T-helper 2 cell treated with Interferon-gamma antibody and Interleukin-4, amounts not matched to agents 5 μg/mL and 100 μg/mL, for 36 hours (primary cell): ENCODE measurements at regions not wholly inside any gene's neighbourhood (a gene's known extent, or its start where the extent isn't known, plus 50 kb on each side); places are given as distances from the start of the nearest gene placed in this dataset.

ENCODE experiments used
- DNase-seq: peaks from one replicate; pipeline ENCODE4 v3.0.0; 2021; ENCODE audit warnings: low spot score
- H3K27ac Mint-ChIP-seq: one replicate; pipeline ENCODE4 v1.8.0; 2021; ENCODE audit warnings: mild to moderate bottlenecking, mixed read lengths
- H3K27me3 Mint-ChIP-seq: one replicate; pipeline ENCODE4 v1.8.0; 2021; ENCODE audit warnings: low read depth, mixed read lengths
- H3K36me3 Mint-ChIP-seq: one replicate; pipeline ENCODE4 v1.8.0; 2021; ENCODE audit warnings: low read depth, mixed read lengths
- H3K4me1 Mint-ChIP-seq: one replicate; pipeline ENCODE4 v1.8.0; 2021; ENCODE audit warnings: low read depth, mixed read lengths
- H3K4me3 Mint-ChIP-seq: one replicate; pipeline ENCODE4 v1.8.0; 2022; ENCODE audit warnings: mild to moderate bottlenecking, moderate library complexity, mixed read lengths
- H3K9me3 Mint-ChIP-seq: one replicate; pipeline ENCODE4 v1.8.0; 2021; ENCODE audit warnings: mixed read lengths

DNA sequence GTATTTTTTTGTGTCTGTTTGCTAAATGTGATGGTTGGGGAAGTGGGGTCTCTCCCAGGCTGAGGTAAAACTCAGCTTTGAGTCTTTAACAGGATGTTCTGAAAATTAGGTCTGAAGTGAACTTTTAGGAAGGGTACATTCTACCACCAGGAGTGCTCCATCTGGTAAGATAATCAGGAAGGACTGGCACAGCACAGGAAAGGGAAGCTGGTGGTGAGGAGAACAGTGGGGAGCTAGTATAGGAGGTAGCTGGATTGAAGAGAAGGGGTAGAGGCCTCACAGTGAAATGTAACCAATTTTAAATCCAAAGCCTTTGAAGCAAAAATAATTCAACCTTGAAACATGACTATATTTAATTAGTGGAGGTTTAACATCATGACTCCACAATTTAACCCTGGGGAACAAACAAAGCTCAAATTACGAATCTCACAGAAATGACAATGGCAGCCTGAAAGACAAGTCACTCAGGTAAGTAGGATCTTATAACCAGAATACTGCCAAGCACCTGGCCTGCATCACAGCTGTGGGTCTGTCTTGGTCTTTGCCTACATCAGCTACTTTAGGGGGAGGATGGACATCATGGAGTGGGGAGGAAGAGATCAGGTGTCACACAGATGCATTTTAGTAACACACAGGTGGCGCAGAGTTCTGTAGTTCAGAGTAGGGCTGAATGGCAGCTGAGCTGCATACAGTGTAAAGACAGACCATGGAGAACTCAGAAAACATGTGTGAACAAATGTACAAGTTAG is 445.3 kb downstream of the DMRT2 start:
- Mint-ChIP-seq H3K27ac (no peak overlapping the region), H3K9me3 (no peaks in the 10 kb centered on the region), H3K27me3 (no peaks in the 10 kb centered on the region), H3K36me3 (no peaks in the 10 kb centered on the region), H3K4me1 (peaks cover 11% of the 10 kb centered on the region), H3K4me3 (no peak overlapping the region)
- no peak for DNase-seq

DNA sequence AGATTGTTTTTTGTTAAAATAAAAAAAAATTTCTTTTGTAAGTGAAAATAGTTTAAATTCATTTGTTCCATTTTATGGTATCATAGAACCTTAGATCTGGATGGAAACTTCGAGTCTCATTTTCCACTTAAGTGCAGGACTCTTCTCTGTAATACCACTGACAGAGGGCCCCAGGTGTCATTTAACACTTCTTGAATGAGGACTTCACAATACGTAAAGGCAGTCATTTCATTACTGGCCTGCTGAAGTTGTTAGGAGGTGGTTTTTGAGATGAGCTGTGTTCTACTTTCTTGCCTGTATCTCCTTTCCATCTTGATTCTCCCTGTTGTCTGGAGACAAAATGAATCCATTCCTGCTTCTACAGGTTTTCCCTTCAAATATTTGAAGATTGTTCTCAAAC is 455.3 kb downstream of the DMRT2 start:
- H3K27ac Mint-ChIP-seq, result no peak overlapping the region
- H3K4me1 Mint-ChIP-seq, result peaks cover 10% of the 10 kb centered on the region
- peaks cover 9% of the 10 kb centered on the region for H3K9me3 Mint-ChIP-seq
- H3K36me3 Mint-ChIP-seq, result no peaks in the 10 kb centered on the region
- H3K4me3 Mint-ChIP-seq, result no peak overlapping the region
- DNase-seq, result peak; percentile 41
- H3K27me3 Mint-ChIP-seq, result no peaks in the 10 kb centered on the region

DNA sequence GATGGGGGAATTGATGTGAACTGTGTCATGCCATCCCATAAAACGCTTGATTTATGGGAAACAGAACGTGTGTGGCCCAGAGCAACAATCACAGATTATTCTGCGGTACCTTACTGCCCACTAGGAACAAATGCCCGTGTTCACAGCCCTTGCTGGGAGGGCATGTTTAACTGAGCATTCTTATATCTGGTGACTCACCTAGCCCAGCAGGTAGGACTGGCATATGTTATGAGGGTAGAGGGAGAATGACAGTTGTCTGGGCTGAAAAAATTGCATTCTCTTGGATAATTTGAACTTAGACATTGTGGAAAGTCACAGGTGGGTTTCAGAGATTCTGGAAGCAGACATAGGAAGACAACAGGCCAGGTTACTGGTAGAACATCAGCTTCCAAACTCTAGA is 460.6 kb downstream of the DMRT2 start:
- Mint-ChIP-seq H3K9me3 (no peaks in the 10 kb centered on the region), H3K27ac (no peak overlapping the region), H3K4me3 (no peak overlapping the region), H3K4me1 (peaks cover 17% of the 10 kb centered on the region), H3K27me3 (no peaks in the 10 kb centered on the region), H3K36me3 (no peaks in the 10 kb centered on the region)
- DNase-seq, result no peak

DNA sequence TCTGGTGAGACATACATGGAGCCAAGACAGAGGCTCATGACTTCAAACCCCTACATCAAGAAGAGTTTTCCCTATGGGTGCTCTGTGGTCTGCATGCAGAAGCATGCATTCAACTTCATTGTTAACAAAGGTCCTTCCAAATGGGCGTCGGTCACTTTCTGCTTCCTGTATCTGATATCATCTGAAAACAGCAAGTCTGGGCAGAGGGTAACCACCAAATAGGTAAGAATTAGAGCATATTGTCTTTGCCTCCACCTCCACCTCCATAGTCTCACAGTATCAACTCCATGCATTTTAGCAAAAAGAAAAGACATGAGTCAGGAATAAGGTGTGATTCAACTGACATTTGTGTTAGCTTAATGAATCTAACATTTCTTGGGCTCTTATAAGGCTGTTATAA is 462.9 kb downstream of the DMRT2 start:
- Mint-ChIP-seq H3K4me1 (peaks cover 12% of the 10 kb centered on the region), H3K27ac (no peak overlapping the region), H3K27me3 (no peaks in the 10 kb centered on the region), H3K36me3 (no peaks in the 10 kb centered on the region), H3K9me3 (no peaks in the 10 kb centered on the region), H3K4me3 (no peak overlapping the region)
- DNase-seq, result no peak

DNA sequence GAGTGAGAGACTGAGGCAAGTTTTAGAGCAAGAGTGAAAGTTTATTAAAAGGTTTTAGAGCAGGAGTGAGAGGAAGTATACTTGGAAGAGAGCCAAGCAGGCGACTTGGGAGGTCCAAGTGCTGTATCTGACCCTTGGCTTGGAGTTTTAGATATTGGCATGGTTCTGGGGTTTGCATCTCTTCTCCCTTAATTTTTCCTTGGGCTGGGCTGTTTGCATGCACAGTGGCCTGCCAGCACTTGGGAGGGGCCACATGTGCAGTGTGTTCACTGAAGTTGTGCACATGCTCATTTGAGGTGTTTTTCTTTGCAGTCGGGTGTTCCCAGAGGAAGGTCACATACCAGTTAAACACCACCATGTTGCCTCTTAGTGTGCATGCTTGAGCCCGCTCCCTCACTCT is 464.1 kb downstream of the DMRT2 start:
- H3K4me3 Mint-ChIP-seq, result no peak overlapping the region

DNA sequence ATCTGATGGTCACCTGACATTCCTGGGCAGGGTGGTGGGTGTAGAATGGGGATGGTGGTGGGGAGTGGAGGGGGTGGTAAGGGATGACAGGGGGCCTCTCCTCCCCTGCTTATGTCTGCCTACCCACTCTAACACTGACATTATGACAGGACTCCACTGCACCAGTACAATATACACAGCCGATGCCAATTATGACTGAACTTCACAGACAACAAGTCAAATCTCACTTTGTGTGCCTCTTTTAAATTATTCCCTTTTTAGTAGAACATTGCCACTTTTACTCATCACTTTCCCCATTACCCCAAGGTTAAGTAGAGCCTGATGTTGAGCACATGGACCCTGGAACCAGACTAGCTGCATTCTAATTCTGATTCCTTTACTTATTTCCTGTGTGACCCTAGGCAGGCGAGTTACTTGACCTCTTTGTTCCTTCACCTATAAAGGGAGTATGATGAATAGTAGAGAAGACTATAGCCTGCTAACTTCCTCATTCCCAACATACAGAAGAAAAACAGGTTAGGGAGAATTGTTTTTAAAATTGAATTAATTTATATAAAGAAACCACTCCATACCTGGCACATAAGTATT is 464.7 kb downstream of the DMRT2 start:
- no peaks in the 10 kb centered on the region for H3K36me3 Mint-ChIP-seq
- no peak overlapping the region for H3K4me3 Mint-ChIP-seq
- H3K4me1 Mint-ChIP-seq, result peaks cover 12% of the 10 kb centered on the region
- no peaks in the 10 kb centered on the region for H3K27me3 Mint-ChIP-seq
- DNase-seq, result no peak
- H3K9me3 Mint-ChIP-seq, result no peaks in the 10 kb centered on the region
- H3K27ac Mint-ChIP-seq, result no peak overlapping the region

More for the DNA sequence above, 464.1 kb downstream of the DMRT2 start:
- no peak overlapping the region for H3K27ac Mint-ChIP-seq
- no peaks in the 10 kb centered on the region for H3K9me3 Mint-ChIP-seq
- no peaks in the 10 kb centered on the region for H3K27me3 Mint-ChIP-seq
- H3K4me1 Mint-ChIP-seq, result peaks cover 12% of the 10 kb centered on the region
- H3K36me3 Mint-ChIP-seq, result no peaks in the 10 kb centered on the region
- DNase-seq, result no peak

DNA sequence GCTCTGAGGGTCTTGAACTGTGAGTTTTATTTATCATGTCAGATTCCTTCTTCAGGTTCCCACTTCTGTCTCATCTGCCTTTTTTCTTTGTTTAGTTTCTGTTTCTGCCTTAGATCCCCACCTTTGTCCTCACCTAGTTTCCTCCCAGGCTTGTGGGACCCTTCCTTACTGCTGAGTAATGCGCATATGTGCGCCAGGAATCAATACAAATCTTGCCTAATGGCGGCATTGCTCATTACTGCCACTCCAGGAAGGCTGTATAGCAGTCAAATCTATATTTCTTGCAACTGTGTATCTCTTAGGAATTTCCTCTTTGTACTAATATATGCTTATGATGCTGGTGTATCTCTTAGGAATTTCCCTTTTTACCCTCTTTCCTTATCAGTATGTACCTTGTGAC is 465.4 kb downstream of the DMRT2 start:
- Mint-ChIP-seq H3K36me3 (no peaks in the 10 kb centered on the region), H3K4me3 (no peak overlapping the region), H3K27me3 (no peaks in the 10 kb centered on the region), H3K27ac (no peak overlapping the region), H3K9me3 (no peaks in the 10 kb centered on the region), H3K4me1 (peaks cover 12% of the 10 kb centered on the region)
- DNase-seq, result no peak

DNA sequence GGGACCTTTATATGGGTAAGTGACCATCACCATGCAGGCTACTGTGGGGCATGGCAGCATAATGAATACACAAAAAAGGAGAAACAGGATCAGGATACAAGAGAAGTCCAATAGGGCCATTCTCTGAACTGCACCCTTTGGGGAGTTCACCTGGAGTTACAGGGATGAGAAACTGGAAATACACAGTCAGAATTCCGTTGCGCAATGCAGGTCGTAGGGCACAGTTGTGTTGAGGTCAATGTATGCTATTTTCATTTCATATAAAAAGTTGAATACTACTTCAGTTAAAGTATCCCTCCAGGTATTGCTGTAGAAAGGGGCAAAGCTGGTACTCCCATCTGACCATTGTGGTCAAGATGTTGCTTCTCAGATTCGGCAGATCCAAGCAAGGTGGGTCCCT is 471.4 kb downstream of the DMRT2 start:
- H3K27me3 Mint-ChIP-seq, result no peaks in the 10 kb centered on the region
- DNase-seq, result no peak
- H3K9me3 Mint-ChIP-seq, result no peaks in the 10 kb centered on the region
- no peak overlapping the region for H3K4me3 Mint-ChIP-seq
- no peak overlapping the region for H3K27ac Mint-ChIP-seq
- H3K4me1 Mint-ChIP-seq, result peaks cover 2% of the 10 kb centered on the region
- no peaks in the 10 kb centered on the region for H3K36me3 Mint-ChIP-seq

DNA sequence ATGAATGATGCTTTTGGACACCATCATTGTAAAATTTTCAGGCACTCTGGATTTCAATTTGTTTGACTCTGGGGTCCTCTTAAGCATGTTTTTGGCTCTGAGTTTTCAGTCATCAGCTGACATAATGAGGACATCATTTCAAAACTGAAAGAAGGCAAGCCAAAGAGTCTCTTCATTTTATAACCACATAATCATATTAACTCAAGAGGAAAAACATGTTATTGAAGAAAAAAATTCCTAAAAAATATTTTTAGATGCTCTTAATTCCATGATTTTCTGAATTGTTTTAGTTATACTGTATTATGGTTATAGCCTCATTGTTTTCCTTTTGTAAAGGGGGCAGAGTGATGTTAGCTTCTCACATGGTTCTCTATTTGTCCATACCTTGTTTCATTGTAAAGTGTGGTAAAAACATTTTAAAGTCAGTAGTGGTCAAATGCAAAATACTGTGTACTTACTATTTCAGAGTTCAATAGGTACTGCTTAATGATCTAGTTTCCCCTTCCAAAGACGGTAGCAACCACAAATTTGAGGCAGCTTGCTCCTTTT is 472.1 kb downstream of the DMRT2 start:
- no peak for DNase-seq
- Mint-ChIP-seq H3K4me3 (no peak overlapping the region), H3K9me3 (no peaks in the 10 kb centered on the region), H3K36me3 (no peaks in the 10 kb centered on the region), H3K4me1 (peaks cover 2% of the 10 kb centered on the region), H3K27ac (no peak overlapping the region), H3K27me3 (no peaks in the 10 kb centered on the region)

DNA sequence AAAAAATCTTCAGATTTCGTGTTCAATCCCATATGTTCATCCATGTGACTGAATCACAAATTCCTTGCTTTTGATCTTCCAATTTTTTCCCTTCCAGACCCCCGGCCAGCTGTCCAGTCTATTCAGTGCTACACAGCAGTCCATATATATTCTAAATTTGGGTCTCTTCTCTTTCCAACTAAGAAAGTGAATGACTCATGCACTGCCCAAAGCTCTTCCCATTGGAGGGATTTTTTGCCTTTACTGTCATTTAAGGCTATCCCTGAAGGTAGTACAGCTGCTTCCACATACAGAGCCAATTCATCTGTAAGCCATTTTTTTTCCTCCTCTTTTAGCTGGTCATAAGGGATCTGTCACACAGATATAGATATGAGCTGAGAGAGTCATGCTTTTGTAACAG is 478.3 kb downstream of the DMRT2 start:
- no peak overlapping the region for H3K27ac Mint-ChIP-seq
- H3K4me3 Mint-ChIP-seq, result no peak overlapping the region
- no peaks in the 10 kb centered on the region for H3K27me3 Mint-ChIP-seq
- peaks cover 2% of the 10 kb centered on the region for H3K4me1 Mint-ChIP-seq
- H3K36me3 Mint-ChIP-seq, result no peaks in the 10 kb centered on the region
- DNase-seq, result no peak
- H3K9me3 Mint-ChIP-seq, result no peaks in the 10 kb centered on the region

DNA sequence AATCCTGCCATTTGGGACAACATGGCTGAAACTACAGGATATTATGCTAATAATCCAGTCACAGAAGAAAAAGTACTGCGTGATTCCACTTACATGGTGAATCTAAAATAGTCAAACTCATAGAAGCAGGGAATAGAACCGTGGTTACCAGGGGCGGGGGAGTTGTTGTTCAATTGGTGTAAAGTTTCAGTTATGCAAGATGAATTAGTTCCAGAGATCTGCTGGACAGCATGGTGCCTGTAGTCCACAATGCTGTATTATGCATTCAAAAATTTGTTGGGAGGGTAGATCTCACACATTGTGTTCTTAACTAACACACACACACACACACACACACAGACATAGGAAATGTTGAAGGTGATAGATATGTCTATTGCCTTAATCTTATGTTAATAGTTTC is 480.5 kb downstream of the DMRT2 start:
- peaks cover 10% of the 10 kb centered on the region for H3K4me1 Mint-ChIP-seq

DNA sequence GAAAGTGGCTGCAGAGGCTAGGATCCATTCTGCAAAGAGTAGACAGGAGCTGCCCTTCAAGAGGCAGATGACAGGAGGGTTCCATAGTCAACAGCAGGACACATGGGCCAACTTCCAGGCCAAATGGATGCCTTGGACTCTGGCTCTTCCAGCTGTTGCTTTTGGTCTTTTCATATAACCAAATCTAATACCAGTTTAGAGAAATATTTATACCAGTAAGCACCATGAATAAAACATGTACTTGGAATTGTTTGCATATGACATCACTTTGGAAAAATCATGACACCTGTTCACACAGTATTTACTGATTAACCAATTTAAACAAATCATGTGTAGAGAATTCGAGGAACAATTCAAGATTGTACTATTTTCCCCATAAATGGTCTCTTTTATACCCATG is 481.3 kb downstream of the DMRT2 start:
- Mint-ChIP-seq H3K36me3 (no peaks in the 10 kb centered on the region), H3K4me3 (no peak overlapping the region), H3K27ac (no peak overlapping the region), H3K9me3 (no peaks in the 10 kb centered on the region), H3K27me3 (no peaks in the 10 kb centered on the region), H3K4me1 (peaks cover 15% of the 10 kb centered on the region)
- DNase-seq, result no peak

More for the DNA sequence above, 480.5 kb downstream of the DMRT2 start:
- Mint-ChIP-seq H3K27ac (no peak overlapping the region), H3K9me3 (no peaks in the 10 kb centered on the region), H3K4me3 (no peak overlapping the region), H3K36me3 (no peaks in the 10 kb centered on the region), H3K27me3 (no peaks in the 10 kb centered on the region)
- no peak for DNase-seq

DNA sequence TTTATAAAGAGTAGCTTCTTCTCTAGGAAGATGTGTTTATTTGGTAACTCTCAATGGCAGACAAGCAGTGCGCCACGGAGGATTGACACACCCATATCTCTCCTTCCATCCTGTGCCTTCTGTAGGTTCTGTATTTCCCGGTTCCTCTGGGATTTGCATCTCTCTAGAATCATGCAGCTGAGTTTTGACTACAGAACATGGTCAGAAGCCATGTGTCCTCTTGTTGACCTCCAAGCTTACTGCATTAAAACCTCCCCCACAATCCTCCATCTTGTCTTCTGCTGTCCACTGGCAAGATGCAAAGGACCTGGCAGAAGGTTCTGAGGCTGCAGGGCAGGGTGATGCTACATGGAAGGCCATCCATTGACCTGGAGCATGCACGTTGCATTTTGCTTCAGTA is 482.0 kb downstream of the DMRT2 start:
- H3K36me3 Mint-ChIP-seq, result no peaks in the 10 kb centered on the region

DNA sequence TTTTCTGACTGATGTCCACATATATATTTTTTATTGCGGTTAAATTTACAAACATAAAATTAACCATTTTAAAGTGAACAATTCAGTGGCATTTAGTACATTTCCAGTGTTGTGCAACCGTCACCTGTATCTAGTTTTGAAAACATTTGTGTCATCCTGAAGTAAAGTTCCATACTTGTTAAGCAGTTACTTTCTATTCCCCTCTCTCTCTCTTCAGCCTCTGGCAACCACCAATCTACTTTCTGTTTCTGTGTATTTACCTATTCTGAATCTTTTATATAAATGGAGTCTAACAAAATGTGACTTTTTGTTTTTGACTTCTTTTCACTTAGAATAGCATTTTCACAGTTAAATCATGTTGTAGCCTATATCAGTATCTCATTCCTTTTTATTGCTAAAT is 480.1 kb upstream of the SMARCA2 start:
- Mint-ChIP-seq H3K9me3 (no peaks in the 10 kb centered on the region), H3K27me3 (no peaks in the 10 kb centered on the region), H3K4me1 (peaks cover 16% of the 10 kb centered on the region), H3K36me3 (no peaks in the 10 kb centered on the region), H3K4me3 (no peak overlapping the region), H3K27ac (no peak overlapping the region)
- DNase-seq, result no peak

More for the DNA sequence above, 482.0 kb downstream of the DMRT2 start:
- Mint-ChIP-seq H3K4me1 (peaks cover 16% of the 10 kb centered on the region), H3K4me3 (no peak overlapping the region), H3K27ac (no peak overlapping the region), H3K9me3 (no peaks in the 10 kb centered on the region), H3K27me3 (no peaks in the 10 kb centered on the region)
- DNase-seq, result no peak
